Activated B cell treated with CpG ODN at 0.5 μM for 24 hours (primary cell): ENCODE measurements at regions not wholly inside any gene's neighbourhood (a gene's known extent, or its start where the extent isn't known, plus 50 kb on each side); places are given as distances from the start of the nearest gene placed in this dataset.

ENCODE experiments used
- ATAC-seq: fragments of 200-7000 bp; cut with Tn5 transposase; one replicate; pipeline ENCODE4 v1.10.0; 2021; ENCODE audit warnings: low read depth, mild to moderate bottlenecking, moderate library complexity
- CTCF ChIA-PET: fragments of 350-600 bp; sonication (Branson Sonifier 250); formaldehyde crosslinking; loops from one replicate; lab custom pipeline; 2021; ENCODE audit warnings: antibody characterized with exemption; lab: Charles Lee
- POLR2A ChIA-PET: fragments of 350-600 bp; sonication (Branson Sonifier 250); formaldehyde crosslinking; loops from one replicate; lab custom pipeline; 2021; ENCODE audit warnings: antibody characterized with exemption; lab: Charles Lee
- DNase-seq: peaks from one replicate; pipeline ENCODE4 v3.0.0; 2022
- H3K27ac Mint-ChIP-seq: one replicate; pipeline ENCODE4 v1.8.0; 2020; ENCODE audit warnings: mixed read lengths
- H3K27me3 Mint-ChIP-seq: one replicate; pipeline ENCODE4 v1.8.0; 2021; ENCODE audit warnings: mixed read lengths
- H3K36me3 Mint-ChIP-seq: one replicate; pipeline ENCODE4 v1.8.0; 2021; ENCODE audit warnings: low read depth, mixed read lengths
- H3K4me1 Mint-ChIP-seq: one replicate; pipeline ENCODE4 v1.8.0; 2021; ENCODE audit warnings: mixed read lengths
- H3K4me3 Mint-ChIP-seq: one replicate; pipeline ENCODE4 v1.8.0; 2020; ENCODE audit warnings: mild to moderate bottlenecking, mixed read lengths
- H3K9me3 Mint-ChIP-seq: one replicate; pipeline ENCODE4 v1.8.0; 2020; ENCODE audit warnings: mixed read lengths
- intact Hi-C: fragments of 100-400 bp; cut with micrococcal nuclease; formaldehyde crosslinking; loops from one replicate; pipeline ENCODE4 v1.15.1; 2024
- TF ChIP-seq, protein P1 (sequence below): fragments of 200-600 bp; IDR thresholded peaks from one replicate; pipeline ENCODE4 v1.8.0; 2022; ENCODE audit warnings: antibody characterized with exemption, mild to moderate bottlenecking

GRCh38 chr2:118469103-118469502 lies 378.3 kb downstream of the EN1 start:
- ATAC-seq (no peak), DNase-seq (no peak)
- intact Hi-C loops: no loop called here
- no peaks in the 10 kb centered on the region for H3K9me3 Mint-ChIP-seq
- POLR2A ChIA-PET: no interaction called here
- H3K27me3 Mint-ChIP-seq: no peaks in the 10 kb centered on the region
- no peaks in the 10 kb centered on the region for H3K4me1 Mint-ChIP-seq
- H3K36me3 Mint-ChIP-seq: no peaks in the 10 kb centered on the region
- no peak overlapping the region for H3K27ac Mint-ChIP-seq
- H3K4me3 Mint-ChIP-seq: no peak overlapping the region
- TF ChIP-seq, protein P1, sequence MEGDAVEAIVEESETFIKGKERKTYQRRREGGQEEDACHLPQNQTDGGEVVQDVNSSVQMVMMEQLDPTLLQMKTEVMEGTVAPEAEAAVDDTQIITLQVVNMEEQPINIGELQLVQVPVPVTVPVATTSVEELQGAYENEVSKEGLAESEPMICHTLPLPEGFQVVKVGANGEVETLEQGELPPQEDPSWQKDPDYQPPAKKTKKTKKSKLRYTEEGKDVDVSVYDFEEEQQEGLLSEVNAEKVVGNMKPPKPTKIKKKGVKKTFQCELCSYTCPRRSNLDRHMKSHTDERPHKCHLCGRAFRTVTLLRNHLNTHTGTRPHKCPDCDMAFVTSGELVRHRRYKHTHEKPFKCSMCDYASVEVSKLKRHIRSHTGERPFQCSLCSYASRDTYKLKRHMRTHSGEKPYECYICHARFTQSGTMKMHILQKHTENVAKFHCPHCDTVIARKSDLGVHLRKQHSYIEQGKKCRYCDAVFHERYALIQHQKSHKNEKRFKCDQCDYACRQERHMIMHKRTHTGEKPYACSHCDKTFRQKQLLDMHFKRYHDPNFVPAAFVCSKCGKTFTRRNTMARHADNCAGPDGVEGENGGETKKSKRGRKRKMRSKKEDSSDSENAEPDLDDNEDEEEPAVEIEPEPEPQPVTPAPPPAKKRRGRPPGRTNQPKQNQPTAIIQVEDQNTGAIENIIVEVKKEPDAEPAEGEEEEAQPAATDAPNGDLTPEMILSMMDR: no peak
- CTCF ChIA-PET: no interaction called here

GRCh38 chr2:118464546-118465265 lies 376.4 kb downstream of the INSIG2 start:
- Mint-ChIP-seq H3K27ac (no peak overlapping the region), H3K27me3 (peaks cover 6% of the 10 kb centered on the region), H3K4me3 (no peak overlapping the region), H3K4me1 (no peaks in the 10 kb centered on the region), H3K9me3 (no peaks in the 10 kb centered on the region), H3K36me3 (no peaks in the 10 kb centered on the region)
- DNase-seq (no peak), ATAC-seq (no peak)
- TF ChIP-seq, protein P1: no peak
- POLR2A ChIA-PET: no interaction called here
- CTCF ChIA-PET: no interaction called here
- intact Hi-C loops: no loop called here

DNA sequence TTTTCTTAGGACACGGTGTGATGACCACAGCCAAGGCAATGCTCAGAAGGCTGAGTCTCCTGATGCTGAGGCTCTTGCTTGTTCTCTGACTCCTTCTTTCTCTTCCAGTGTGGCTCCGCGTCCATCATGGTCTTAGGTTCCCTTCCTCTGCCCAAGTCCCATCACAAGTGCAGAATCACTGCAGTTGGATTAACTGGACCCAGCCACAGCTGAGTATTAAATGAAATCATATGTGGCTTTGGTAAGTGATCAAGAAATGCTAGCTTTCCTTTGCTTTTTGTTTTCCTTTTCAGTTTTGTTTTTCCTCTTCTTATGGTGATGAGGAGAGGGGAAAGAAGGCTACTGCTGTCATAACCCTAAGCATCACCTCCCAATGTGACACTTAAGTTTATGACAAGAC lies 375.8 kb downstream of the INSIG2 start:
- TF ChIP-seq, protein P1: no peak
- Mint-ChIP-seq H3K27me3 (peaks cover 6% of the 10 kb centered on the region), H3K4me3 (no peak overlapping the region), H3K36me3 (no peaks in the 10 kb centered on the region), H3K27ac (no peak overlapping the region), H3K4me1 (no peaks in the 10 kb centered on the region), H3K9me3 (no peaks in the 10 kb centered on the region)
- POLR2A ChIA-PET: no interaction called here
- intact Hi-C loops: no loop called here
- ATAC-seq (no peak), DNase-seq (no peak)
- CTCF ChIA-PET: no interaction called here

DNA sequence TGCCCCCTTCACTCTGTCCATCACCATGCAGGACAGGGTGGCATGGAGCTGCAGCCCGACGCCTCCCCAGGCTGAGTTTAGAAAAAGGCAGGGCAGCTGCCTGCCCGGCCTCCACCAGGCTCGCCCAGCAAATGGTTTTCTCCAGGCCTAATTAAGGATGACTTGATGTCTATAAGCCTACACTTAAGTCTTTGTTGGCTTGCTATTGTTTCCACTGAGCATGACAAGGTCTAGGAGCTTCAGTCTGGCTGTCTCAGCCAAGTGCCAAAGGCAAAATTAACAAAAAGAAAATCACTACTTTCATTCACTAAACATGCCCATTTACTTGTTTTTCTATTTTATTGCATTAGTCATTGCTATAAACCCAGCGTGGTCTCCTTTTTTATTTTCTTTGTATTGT lies 372.2 kb downstream of the INSIG2 start:
- intact Hi-C loops: no loop called here
- Mint-ChIP-seq H3K27me3 (peaks cover 11% of the 10 kb centered on the region), H3K4me1 (no peaks in the 10 kb centered on the region), H3K36me3 (no peaks in the 10 kb centered on the region), H3K9me3 (no peaks in the 10 kb centered on the region), H3K27ac (no peak overlapping the region), H3K4me3 (no peak overlapping the region)
- ChIA-PET POLR2A (no interaction called here), CTCF (no interaction called here)
- TF ChIP-seq, protein P1: no peak
- ATAC-seq (no peak), DNase-seq (no peak)

- Mint-ChIP-seq H3K4me1 (no peaks in the 10 kb centered on the region), H3K36me3 (no peaks in the 10 kb centered on the region), H3K4me3 (no peak overlapping the region), H3K9me3 (no peaks in the 10 kb centered on the region), H3K27me3 (peaks cover 11% of the 10 kb centered on the region), H3K27ac (no peak overlapping the region)
- ATAC-seq: no peak
- no peak for DNase-seq
- ChIA-PET POLR2A (no interaction called here), CTCF (no interaction called here)
- intact Hi-C loops: no loop called here
- TF ChIP-seq, protein P1: no peak
These were observed 371.2 kb downstream of the INSIG2 start for GRCh38 chr2:118459426-118459825.
